ENCODE measurements at regions not wholly inside any gene's neighbourhood (a gene's known extent, or its start where the extent isn't known, plus 50 kb on each side); places are given as distances from the start of the nearest gene placed in this dataset.

GRCh38 chr11:56890584-56891305, 98.0 kb upstream of the OR5AK2 start:
- H3K27ac Mint-ChIP-seq: no peak overlapping the region
- no peaks in the 10 kb centered on the region for H3K36me3 Mint-ChIP-seq
- no peaks in the 10 kb centered on the region for H3K27me3 Mint-ChIP-seq
- H3K9me3 Mint-ChIP-seq: no peaks in the 10 kb centered on the region
- Histone ChIP-seq H3K27me3 (ENCODE audit: control insufficient read depth, insufficient read depth, low read length) (no peaks in the 10 kb centered on the region), H3K4me3 (ENCODE audit: low read depth, low read length) (no peak overlapping the region), H3K36me3 (ENCODE audit: control insufficient read depth, insufficient read depth, low read length) (no peaks in the 10 kb centered on the region), H3K4me1 (ENCODE audit: control insufficient read depth, insufficient read depth, low read length, poor library complexity, severe bottlenecking) (no peaks in the 10 kb centered on the region), H3K9me3 (ENCODE audit: control insufficient read depth in 2 of 2, low read length in 2 of 2) (no peaks in the 10 kb centered on the region), H3K27ac (ENCODE audit: insufficient read depth, low read length, poor library complexity, severe bottlenecking) (no peak overlapping the region)
- H3K4me3 Mint-ChIP-seq: no peak overlapping the region
- ATAC-seq (ENCODE audit: low read depth in 2 of 2) (no peak), DNase-seq (no peak)
- no peaks in the 10 kb centered on the region for H3K4me1 Mint-ChIP-seq

DNA sequence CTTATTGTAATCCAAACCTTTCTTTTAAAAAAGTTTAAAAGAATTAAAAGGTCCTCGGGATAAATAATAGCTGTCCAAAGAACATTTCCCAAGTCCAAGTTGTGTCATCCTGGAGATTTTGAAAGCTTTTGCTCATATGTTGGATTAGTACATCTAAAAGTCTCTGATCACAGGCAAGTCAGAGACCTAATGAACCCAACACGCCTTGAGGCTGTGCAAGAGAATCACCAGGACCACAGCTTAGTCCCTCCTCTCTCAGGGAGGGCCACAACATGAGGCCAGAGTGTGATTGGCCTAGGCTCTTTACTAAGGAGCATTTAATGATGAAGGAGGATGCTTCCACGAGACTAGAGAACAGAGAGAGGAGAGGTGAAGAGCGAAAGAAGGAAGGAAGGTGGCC, 98.7 kb upstream of the OR5AK2 start:
- Mint-ChIP-seq H3K9me3 (no peaks in the 10 kb centered on the region), H3K27ac (no peak overlapping the region), H3K4me1 (no peaks in the 10 kb centered on the region)

GRCh38 chr11:56887940-56888339, 100.8 kb upstream of the OR5AK2 start:
- Mint-ChIP-seq H3K9me3 (peaks cover 0 to 1% (median 0%) of the 10 kb centered on the region in 7 donors), H3K4me1 (no peaks in the 10 kb centered on the region)
- no peak for ATAC-seq (ENCODE audit: low read depth in 2 of 2)

More for the DNA sequence above, 98.7 kb upstream of the OR5AK2 start:
- Histone ChIP-seq H3K27me3 (ENCODE audit: control insufficient read depth, insufficient read depth, low read length) (no peaks in the 10 kb centered on the region), H3K9me3 (ENCODE audit: control insufficient read depth in 2 of 2, low read length in 2 of 2) (no peaks in the 10 kb centered on the region), H3K36me3 (ENCODE audit: control insufficient read depth, insufficient read depth, low read length) (no peaks in the 10 kb centered on the region), H3K4me1 (ENCODE audit: control insufficient read depth, insufficient read depth, low read length, poor library complexity, severe bottlenecking) (no peaks in the 10 kb centered on the region), H3K4me3 (ENCODE audit: low read depth, low read length) (no peak overlapping the region), H3K27ac (ENCODE audit: insufficient read depth, low read length, poor library complexity, severe bottlenecking) (no peak overlapping the region)
- no peak overlapping the region for H3K4me3 Mint-ChIP-seq
- no peaks in the 10 kb centered on the region for H3K27me3 Mint-ChIP-seq
- ATAC-seq (ENCODE audit: low read depth in 2 of 2) (no peak), DNase-seq (no peak)
- H3K36me3 Mint-ChIP-seq: no peaks in the 10 kb centered on the region

DNA sequence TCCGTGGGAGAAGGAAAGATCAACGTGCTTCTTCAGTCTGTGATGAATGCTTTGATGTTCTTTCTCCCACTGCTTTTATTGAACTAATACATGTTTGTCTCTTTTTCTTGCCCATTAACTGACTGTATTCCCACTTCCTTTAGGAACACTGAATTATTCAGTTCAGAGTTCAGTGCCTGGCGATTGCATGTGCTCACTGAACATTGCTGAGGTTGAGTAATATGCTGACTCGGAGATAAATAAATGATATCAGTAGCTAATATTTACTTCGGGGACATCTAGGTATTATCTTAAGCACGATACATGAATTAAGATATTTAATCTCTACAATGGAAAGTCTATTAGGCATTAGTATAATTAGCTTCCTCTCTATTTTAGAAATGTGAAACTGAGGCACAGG, 102.3 kb upstream of the OR5AK2 start:
- no peaks in the 10 kb centered on the region for H3K4me1 Mint-ChIP-seq
- DNase-seq (no peak), ATAC-seq (ENCODE audit: low read depth in 2 of 2) (no peak)
- H3K36me3 ChIP-seq (ENCODE audit: control insufficient read depth, insufficient read depth, low read length): no peaks in the 10 kb centered on the region
- no peak overlapping the region for H3K27ac Mint-ChIP-seq
- H3K27ac ChIP-seq (ENCODE audit: insufficient read depth, low read length, poor library complexity, severe bottlenecking): no peak overlapping the region
- no peaks in the 10 kb centered on the region for H3K27me3 ChIP-seq (ENCODE audit: control insufficient read depth, insufficient read depth, low read length)
- H3K4me1 ChIP-seq (ENCODE audit: control insufficient read depth, insufficient read depth, low read length, poor library complexity, severe bottlenecking): no peaks in the 10 kb centered on the region
- H3K36me3 Mint-ChIP-seq: no peaks in the 10 kb centered on the region
- peaks cover 0 to 1% (median 0%) of the 10 kb centered on the region in 7 donors for H3K9me3 Mint-ChIP-seq
- H3K27me3 Mint-ChIP-seq: no peaks in the 10 kb centered on the region
- no peak overlapping the region for H3K4me3 Mint-ChIP-seq
- no peaks in the 10 kb centered on the region for H3K9me3 ChIP-seq (ENCODE audit: control insufficient read depth in 2 of 2, low read length in 2 of 2)
- H3K4me3 ChIP-seq (ENCODE audit: low read depth, low read length): no peak overlapping the region

More at GRCh38 chr11:56887940-56888339, 100.8 kb upstream of the OR5AK2 start:
- DNase-seq: no peak
- H3K36me3 ChIP-seq (ENCODE audit: control insufficient read depth, insufficient read depth, low read length): no peaks in the 10 kb centered on the region
- Mint-ChIP-seq H3K4me3 (no peak overlapping the region), H3K36me3 (no peaks in the 10 kb centered on the region), H3K27me3 (no peaks in the 10 kb centered on the region), H3K27ac (no peak overlapping the region)
- H3K27me3 ChIP-seq (ENCODE audit: control insufficient read depth, insufficient read depth, low read length): no peaks in the 10 kb centered on the region
- H3K4me3 ChIP-seq (ENCODE audit: low read depth, low read length): no peak overlapping the region
- H3K4me1 ChIP-seq (ENCODE audit: control insufficient read depth, insufficient read depth, low read length, poor library complexity, severe bottlenecking): no peaks in the 10 kb centered on the region
- H3K9me3 ChIP-seq (ENCODE audit: control insufficient read depth in 2 of 2, low read length in 2 of 2): no peaks in the 10 kb centered on the region
- H3K27ac ChIP-seq (ENCODE audit: insufficient read depth, low read length, poor library complexity, severe bottlenecking): no peak overlapping the region

GRCh38 chr11:56885854-56886253, 102.9 kb upstream of the OR5AK2 start:
- H3K4me1 Mint-ChIP-seq: no peaks in the 10 kb centered on the region
- Histone ChIP-seq H3K4me1 (ENCODE audit: control insufficient read depth, insufficient read depth, low read length, poor library complexity, severe bottlenecking) (no peaks in the 10 kb centered on the region), H3K4me3 (ENCODE audit: low read depth, low read length) (no peak overlapping the region), H3K36me3 (ENCODE audit: control insufficient read depth, insufficient read depth, low read length) (no peaks in the 10 kb centered on the region), H3K27me3 (ENCODE audit: control insufficient read depth, insufficient read depth, low read length) (no peaks in the 10 kb centered on the region), H3K27ac (ENCODE audit: insufficient read depth, low read length, poor library complexity, severe bottlenecking) (no peak overlapping the region), H3K9me3 (ENCODE audit: control insufficient read depth in 2 of 2, low read length in 2 of 2) (no peaks in the 10 kb centered on the region)
- ATAC-seq (ENCODE audit: low read depth in 2 of 2) (no peak), DNase-seq (no peak)
- no peak overlapping the region for H3K27ac Mint-ChIP-seq
- H3K4me3 Mint-ChIP-seq: no peak overlapping the region
- no peaks in the 10 kb centered on the region for H3K27me3 Mint-ChIP-seq
- H3K36me3 Mint-ChIP-seq: no peaks in the 10 kb centered on the region
- peaks cover 0 to 1% (median 0%) of the 10 kb centered on the region in 7 donors for H3K9me3 Mint-ChIP-seq

DNA sequence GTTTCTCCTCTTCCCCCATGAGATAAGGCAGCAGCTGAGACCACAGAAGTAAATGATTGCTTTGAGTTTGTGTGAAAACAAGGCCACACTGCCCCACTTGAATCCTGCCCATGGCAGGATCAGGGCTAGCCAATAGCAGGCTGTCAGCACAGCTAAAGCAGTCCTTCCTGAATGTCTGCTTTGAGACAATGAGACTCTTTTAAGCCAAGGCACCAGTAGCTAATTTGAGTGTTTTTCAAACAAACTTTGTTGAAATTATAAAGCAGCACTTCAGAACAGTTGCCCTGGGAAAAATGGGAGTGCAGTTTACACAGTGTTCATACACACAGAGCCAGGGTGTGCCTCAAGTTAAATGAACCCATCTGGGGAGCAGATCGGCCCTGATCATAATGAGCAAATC, 103.5 kb upstream of the OR5AK2 start:
- Histone ChIP-seq H3K27ac (ENCODE audit: insufficient read depth, low read length, poor library complexity, severe bottlenecking) (no peak overlapping the region), H3K36me3 (ENCODE audit: control insufficient read depth, insufficient read depth, low read length) (no peaks in the 10 kb centered on the region), H3K27me3 (ENCODE audit: control insufficient read depth, insufficient read depth, low read length) (no peaks in the 10 kb centered on the region), H3K4me1 (ENCODE audit: control insufficient read depth, insufficient read depth, low read length, poor library complexity, severe bottlenecking) (no peaks in the 10 kb centered on the region), H3K9me3 (ENCODE audit: control insufficient read depth in 2 of 2, low read length in 2 of 2) (no peaks in the 10 kb centered on the region), H3K4me3 (ENCODE audit: low read depth, low read length) (no peak overlapping the region)
- H3K36me3 Mint-ChIP-seq: no peaks in the 10 kb centered on the region
- no peaks in the 10 kb centered on the region for H3K4me1 Mint-ChIP-seq
- no peak overlapping the region for H3K4me3 Mint-ChIP-seq
- ATAC-seq (ENCODE audit: low read depth in 2 of 2): no peak
- H3K9me3 Mint-ChIP-seq: peaks cover 0 to 1% (median 0%) of the 10 kb centered on the region in 7 donors
- H3K27ac Mint-ChIP-seq: no peak overlapping the region
- H3K27me3 Mint-ChIP-seq: no peaks in the 10 kb centered on the region
- DNase-seq: no peak

DNA sequence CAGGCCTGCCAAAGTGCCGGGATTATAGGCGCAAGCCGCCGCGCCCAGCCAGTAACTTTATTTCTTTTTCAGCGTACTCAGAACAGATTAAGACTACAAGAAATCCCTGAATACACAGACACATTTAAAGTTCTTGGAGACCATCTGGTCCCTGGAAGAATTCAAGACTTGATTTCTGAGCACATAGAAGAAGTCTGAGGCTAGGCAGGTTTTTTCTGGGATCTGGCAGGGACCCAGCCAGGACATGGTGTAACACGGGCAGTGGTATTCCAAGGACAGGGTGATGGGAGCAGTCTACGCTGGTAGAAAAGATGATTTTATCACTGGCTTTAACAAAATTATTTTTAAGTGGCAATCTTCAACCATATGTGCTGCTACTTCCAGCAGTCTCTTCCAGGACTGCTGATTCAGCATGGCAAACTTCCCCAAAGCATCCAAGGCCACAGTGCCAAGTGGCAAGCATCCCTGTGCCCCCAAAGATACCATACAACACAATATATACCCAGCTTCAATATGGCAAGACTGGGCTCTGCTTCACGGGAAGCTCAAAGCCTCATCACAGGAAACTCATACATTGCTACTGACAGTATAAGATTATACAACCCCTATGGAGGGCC, 105.2 kb upstream of the OR5AK2 start:
- Histone ChIP-seq H3K27ac (ENCODE audit: insufficient read depth, low read length, poor library complexity, severe bottlenecking) (no peak overlapping the region), H3K36me3 (ENCODE audit: control insufficient read depth, insufficient read depth, low read length) (no peaks in the 10 kb centered on the region), H3K4me3 (ENCODE audit: low read depth, low read length) (no peak overlapping the region), H3K4me1 (ENCODE audit: control insufficient read depth, insufficient read depth, low read length, poor library complexity, severe bottlenecking) (no peaks in the 10 kb centered on the region), H3K9me3 (ENCODE audit: control insufficient read depth in 2 of 2, low read length in 2 of 2) (no peaks in the 10 kb centered on the region), H3K27me3 (ENCODE audit: control insufficient read depth, insufficient read depth, low read length) (no peaks in the 10 kb centered on the region)
- ATAC-seq (ENCODE audit: low read depth in 2 of 2) (no peak), DNase-seq (no peak)
- Mint-ChIP-seq H3K4me3 (no peak overlapping the region), H3K4me1 (no peaks in the 10 kb centered on the region), H3K36me3 (no peaks in the 10 kb centered on the region), H3K9me3 (peaks cover 0 to 1% (median 0%) of the 10 kb centered on the region in 7 donors), H3K27me3 (no peaks in the 10 kb centered on the region), H3K27ac (no peak overlapping the region)
